ENCODE measurements at regions not wholly inside any gene's neighbourhood (a gene's known extent, or its start where the extent isn't known, plus 50 kb on each side); places are given as distances from the start of the nearest gene placed in this dataset.

- POLR2A ChIA-PET (ENCODE audit: unreplicated experiment), result no interaction called here
- ATAC-seq, result no peak
- H3K4me2 ChIP-seq (ENCODE audit: low read length), result no peak overlapping the region
- no TSS peak for BruUV-seq (replicated peaks)
- no peaks in the 10 kb centered on the region for H4K20me1 ChIP-seq (ENCODE audit: low read length)
- H3K4me1 ChIP-seq (ENCODE audit: insufficient read depth, low read length), result no peaks in the 10 kb centered on the region
- no peaks in the 10 kb centered on the region for H3K79me2 ChIP-seq (ENCODE audit: low read length)
- no peaks in the 10 kb centered on the region for H3F3A ChIP-seq (ENCODE audit: low read length, unreplicated experiment)
- TF ChIP-seq EZH2phosphoT487 (IDR thresholded peaks at IDR 0.05; ENCODE audit: borderline replicate concordance, low read length), result no peak
- TF ChIP-seq CTCF (conservative IDR thresholded peaks at IDR 0.05; ENCODE audit: low read depth, low read length), result no peak
- TF ChIP-seq EZH2 (IDR thresholded peaks at IDR 0.05; ENCODE audit: low read length, unreplicated experiment), result no peak
- no peak overlapping the region for H2AFZ ChIP-seq (ENCODE audit: low read length)
- no peak overlapping the region for H3K27ac ChIP-seq (ENCODE audit: low read length)
- H3K9me2 ChIP-seq (replicated peaks; ENCODE audit: low read length), result no peaks in the 10 kb centered on the region
- H3K9me3 ChIP-seq (ENCODE audit: low read length), result no peaks in the 10 kb centered on the region
- no peak overlapping the region for H3K4me3 ChIP-seq (ENCODE audit: low read length)
- CTCF ChIA-PET, result no interaction called here
- H3K9ac ChIP-seq (ENCODE audit: low read length), result no peak overlapping the region
- no peak for DNase-seq
- no peaks in the 10 kb centered on the region for H3K36me3 ChIP-seq (ENCODE audit: low read depth, low read length)
- intact Hi-C loops (cut with micrococcal nuclease), result no loop called here
- H3K27me3 ChIP-seq (ENCODE audit: low read length), result no peaks in the 10 kb centered on the region
These were observed 145.0 kb downstream of the PTPN20 start for GRCh38 chr10:47056247-47056510.

GRCh38 chr10:47057471-47057870, 146.2 kb downstream of the PTPN20 start:
- no peaks in the 10 kb centered on the region for H3K79me2 ChIP-seq (ENCODE audit: low read length)
- ATAC-seq (no peak), DNase-seq (no peak)
- H3K36me3 ChIP-seq (ENCODE audit: low read depth, low read length), result no peaks in the 10 kb centered on the region
- H3K4me1 ChIP-seq (ENCODE audit: insufficient read depth, low read length), result peaks cover 7% of the 10 kb centered on the region
- no peaks in the 10 kb centered on the region for H4K20me1 ChIP-seq (ENCODE audit: low read length)
- H3F3A ChIP-seq (ENCODE audit: low read length, unreplicated experiment), result no peaks in the 10 kb centered on the region
- TF ChIP-seq CTCF (conservative IDR thresholded peaks at IDR 0.05; ENCODE audit: low read depth, low read length) (no peak), EZH2 (IDR thresholded peaks at IDR 0.05; ENCODE audit: low read length, unreplicated experiment) (no peak), EZH2phosphoT487 (IDR thresholded peaks at IDR 0.05; ENCODE audit: borderline replicate concordance, low read length) (no peak)
- CTCF ChIA-PET, result no interaction called here
- no peaks in the 10 kb centered on the region for H3K27me3 ChIP-seq (ENCODE audit: low read length)
- no peak overlapping the region for H3K4me3 ChIP-seq (ENCODE audit: low read length)
- POLR2A ChIA-PET (ENCODE audit: unreplicated experiment), result no interaction called here
- no peak overlapping the region for H2AFZ ChIP-seq (ENCODE audit: low read length)
- no peak overlapping the region for H3K4me2 ChIP-seq (ENCODE audit: low read length)
- no peak overlapping the region for H3K9ac ChIP-seq (ENCODE audit: low read length)
- BruUV-seq (replicated peaks), result no TSS peak
- intact Hi-C loops (cut with micrococcal nuclease), result no loop called here
- no peaks in the 10 kb centered on the region for H3K9me2 ChIP-seq (replicated peaks; ENCODE audit: low read length)
- no peaks in the 10 kb centered on the region for H3K9me3 ChIP-seq (ENCODE audit: low read length)
- no peak overlapping the region for H3K27ac ChIP-seq (ENCODE audit: low read length)

- Histone ChIP-seq H3K4me3 (ENCODE audit: low read length) (no peak overlapping the region), H3K9ac (ENCODE audit: low read length) (no peak overlapping the region), H3K4me2 (ENCODE audit: low read length) (no peak overlapping the region), H3K9me3 (ENCODE audit: low read length) (no peaks in the 10 kb centered on the region), H3K79me2 (ENCODE audit: low read length) (no peaks in the 10 kb centered on the region), H3K9me2 (replicated peaks; ENCODE audit: low read length) (no peaks in the 10 kb centered on the region), H4K20me1 (ENCODE audit: low read length) (no peaks in the 10 kb centered on the region), H3K27me3 (ENCODE audit: low read length) (no peaks in the 10 kb centered on the region), H3K27ac (ENCODE audit: low read length) (no peak overlapping the region), H3F3A (ENCODE audit: low read length, unreplicated experiment) (no peaks in the 10 kb centered on the region), H3K4me1 (ENCODE audit: insufficient read depth, low read length) (peaks cover 13% of the 10 kb centered on the region), H2AFZ (ENCODE audit: low read length) (no peak overlapping the region), H3K36me3 (ENCODE audit: low read depth, low read length) (no peaks in the 10 kb centered on the region)
- ATAC-seq (no peak), DNase-seq (no peak)
- ChIA-PET CTCF (no interaction called here), POLR2A (ENCODE audit: unreplicated experiment) (no interaction called here)
- BruUV-seq (replicated peaks), result no TSS peak
- no peak for TF ChIP-seq EZH2 (IDR thresholded peaks at IDR 0.05; ENCODE audit: low read length, unreplicated experiment)
- no peak for TF ChIP-seq CTCF (conservative IDR thresholded peaks at IDR 0.05; ENCODE audit: low read depth, low read length)
- TF ChIP-seq EZH2phosphoT487 (IDR thresholded peaks at IDR 0.05; ENCODE audit: borderline replicate concordance, low read length), result no peak
- intact Hi-C loops (cut with micrococcal nuclease), result no loop called here
These were observed 146.9 kb downstream of the PTPN20 start for GRCh38 chr10:47058032-47058702.
